Right ventricle myocardium superior (tissue), 1 donor: ENCODE measurements at regions not wholly inside any gene's neighbourhood (a gene's known extent, or its start where the extent isn't known, plus 50 kb on each side); places are given as distances from the start of the nearest gene placed in this dataset.
"Not testable (repeated sequence)": the region's sequence is repeated elsewhere in the genome, so short reads cannot be mapped to it uniquely, and the experiment has no call there.

ENCODE experiments used
- ATAC-seq: fragments of 200-7000 bp; cut with Tn5 transposase; one replicate; pipeline ENCODE4 v1.9.1; 2020; ENCODE audit warnings: mild to moderate bottlenecking; ENCODE audit not compliant: poor library complexity
- DNase-seq: peaks from one replicate; pipeline ENCODE4 v3.0.0-alpha.2; 2020
- intact Hi-C: fragments of 100-400 bp; cut with DNase I; formaldehyde crosslinking; loops from one replicate; pipeline ENCODE4 v1.11.2; 2022
- donor health status: DM: no; HTN: yes; CAD: no; lungs with severe emphysema.

GRCh38 chr11:122604621-122605020 is 50.9 kb upstream of the UBASH3B start:
- no peak for ATAC-seq
- intact Hi-C loops, result no loop called here
- no peak for DNase-seq

- ATAC-seq (no peak), DNase-seq (no peak)
- intact Hi-C loops, result no loop called here
Observed at GRCh38 chr11:122601141-122602125, 54.1 kb upstream of the UBASH3B start.

GRCh38 chr11:122600290-122600689 is 55.2 kb upstream of the UBASH3B start:
- ATAC-seq, result no peak
- DNase-seq, result no peak
- intact Hi-C loops, result no loop called here

- DNase-seq, result no peak
- ATAC-seq, result no peak
- intact Hi-C loops, result no loop called here
Observed at GRCh38 chr11:122599434-122599833, 56.1 kb upstream of the UBASH3B start.

- ATAC-seq (no peak), DNase-seq (no peak)
- intact Hi-C loops, result no loop called here
Observed at GRCh38 chr11:122598971-122599370, 56.6 kb upstream of the UBASH3B start.

DNA sequence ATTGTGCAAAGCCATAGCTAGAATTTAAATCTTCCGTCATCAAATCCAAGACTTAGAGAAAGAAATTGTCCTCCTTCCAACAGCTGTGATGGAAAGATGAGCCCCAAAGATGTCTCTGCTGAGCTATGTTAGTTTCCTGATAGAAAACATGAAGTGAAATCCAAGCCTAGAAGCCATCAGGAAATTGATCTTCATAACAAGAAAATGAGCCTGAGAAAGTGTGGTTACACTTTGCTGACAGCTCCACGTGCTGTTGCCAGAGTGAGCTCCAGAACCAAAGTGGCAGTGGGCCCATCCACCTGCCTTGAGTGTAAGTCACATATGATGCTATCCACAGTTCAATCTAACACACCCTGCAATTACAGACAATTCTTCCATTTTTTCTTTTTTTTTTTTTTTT is 58.0 kb upstream of the UBASH3B start:
- intact Hi-C loops, result no loop called here
- DNase-seq (no peak), ATAC-seq (no peak)

GRCh38 chr11:122594986-122595645 is 60.4 kb upstream of the UBASH3B start:
- DNase-seq (no peak), ATAC-seq (no peak)
- intact Hi-C loops, result no loop called here

DNA sequence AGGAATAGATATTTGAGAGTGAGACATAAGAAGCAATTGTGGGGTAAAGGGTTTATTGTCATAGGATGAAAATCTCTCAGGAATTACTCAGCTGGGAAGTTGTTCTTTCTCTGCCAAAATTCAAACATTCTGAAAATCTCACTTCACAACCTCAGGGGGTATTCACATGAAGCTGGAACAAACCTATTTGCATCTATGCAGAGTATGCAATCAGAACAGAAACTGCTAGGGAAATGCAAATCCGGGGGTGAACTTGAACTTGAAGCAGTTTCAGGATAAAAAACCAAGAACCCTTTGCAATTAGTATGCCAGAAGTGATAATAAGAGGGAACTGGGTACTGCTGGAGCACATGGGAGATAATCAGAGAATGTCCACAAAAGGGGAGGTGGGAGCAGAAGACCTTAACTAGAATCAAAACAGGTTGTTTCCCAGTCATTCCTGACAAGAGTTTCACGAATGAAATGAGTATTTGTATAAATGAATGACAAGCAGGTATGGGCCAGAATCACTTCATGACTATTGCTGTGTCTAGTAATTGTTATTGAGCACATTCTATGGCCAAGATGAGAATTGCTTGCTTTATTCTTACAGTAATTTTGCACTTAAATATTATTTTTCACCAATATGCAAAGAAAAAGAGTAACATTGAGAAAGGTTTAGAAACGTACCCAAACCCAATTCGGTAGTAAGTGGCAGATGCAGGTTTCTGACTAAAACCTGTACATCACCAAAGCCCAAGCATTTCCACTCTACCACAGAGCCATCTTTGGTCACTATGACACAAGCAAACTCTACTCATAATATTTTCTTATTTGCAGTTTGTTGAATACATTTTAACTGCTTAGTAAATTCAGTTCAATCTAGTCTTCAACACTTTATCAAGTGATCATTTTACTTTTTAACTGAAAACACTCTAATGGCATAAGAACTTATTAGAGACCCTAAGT is 61.8 kb upstream of the UBASH3B start:
- intact Hi-C loops, result no loop called here
- DNase-seq (no peak), ATAC-seq (no peak)

DNA sequence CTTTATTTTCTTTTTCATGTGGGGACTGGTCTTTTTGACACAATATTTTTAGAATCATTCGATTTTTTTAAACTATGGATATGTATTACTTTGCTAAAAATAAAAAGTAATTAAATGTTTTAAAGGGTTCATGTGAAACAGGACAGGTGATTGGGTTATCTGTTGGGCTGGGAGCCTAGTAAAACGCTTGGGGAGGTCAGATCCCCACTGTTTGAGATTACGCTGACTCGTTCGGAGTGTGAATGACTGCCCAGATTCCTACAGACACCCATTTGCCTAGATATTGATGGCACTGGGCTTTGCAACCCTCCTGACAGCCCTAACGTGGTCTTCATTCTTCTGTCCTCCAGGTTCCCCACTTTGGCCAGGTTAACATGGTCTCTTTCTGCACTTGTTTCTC is 62.9 kb upstream of the UBASH3B start:
- ATAC-seq, result no peak
- intact Hi-C loops, result no loop called here
- no peak for DNase-seq

GRCh38 chr11:122584670-122585069 is 70.9 kb upstream of the UBASH3B start:
- DNase-seq, result no peak
- intact Hi-C loops, result loop anchor here (10.0 kb wide), 1 partner anchor 270 kb away; no protein-coding TSS in a partner anchor
- ATAC-seq, result no peak

DNA sequence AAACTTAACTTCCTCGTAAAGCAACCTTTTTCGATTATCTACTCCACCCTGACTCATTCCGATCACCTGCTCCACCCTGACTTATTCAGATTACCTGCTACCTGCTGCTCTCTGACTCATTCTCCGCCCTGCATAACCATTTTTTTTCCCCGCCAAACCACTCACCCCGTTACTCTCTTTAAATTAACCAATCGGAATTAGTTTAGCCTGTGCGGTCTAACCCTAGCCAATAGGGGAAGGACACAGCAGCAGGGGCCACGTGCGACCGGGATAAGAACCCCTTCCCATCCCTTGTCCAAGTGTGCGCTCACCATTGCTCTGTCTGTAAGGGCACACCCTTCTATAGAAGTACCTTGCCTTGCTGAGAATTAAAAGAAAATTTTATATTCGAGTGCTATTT is 75.5 kb upstream of the UBASH3B start:
- intact Hi-C loops, result loop anchor here (10.0 kb wide), 1 partner anchor 275 kb away; no protein-coding TSS in a partner anchor
- not testable (repeated sequence) for ATAC-seq

DNA sequence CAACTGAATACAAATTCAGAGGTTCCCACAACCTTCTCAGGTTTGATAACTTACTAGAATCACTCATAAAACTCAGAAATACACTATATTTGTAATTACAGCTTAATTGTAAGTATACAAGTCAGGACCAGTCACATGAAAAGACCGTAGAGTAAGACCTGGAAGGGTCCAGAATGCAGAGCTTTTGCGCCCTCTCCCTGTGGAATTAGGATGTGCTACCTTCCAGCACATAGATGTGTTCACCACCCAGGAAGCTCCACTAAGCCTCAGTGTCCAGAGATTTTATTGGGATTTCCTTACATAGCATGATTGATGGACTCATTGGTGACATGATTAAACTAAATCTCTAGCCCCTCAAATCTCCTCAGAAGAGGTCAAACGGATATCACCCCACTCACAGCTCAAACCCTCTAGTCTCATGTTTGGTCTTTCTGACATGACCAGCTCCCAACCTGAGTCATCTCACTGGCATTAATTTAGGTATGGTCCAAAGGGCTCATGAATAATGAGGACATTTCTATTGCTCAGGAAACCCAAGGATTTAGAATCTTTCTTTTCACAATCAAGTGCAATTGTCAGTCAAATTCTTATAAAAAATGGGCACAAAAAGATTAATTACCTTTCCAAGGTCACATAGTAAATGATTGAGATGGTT is 77.2 kb upstream of the UBASH3B start:
- no peak for ATAC-seq
- intact Hi-C loops, result no loop called here

More for the DNA sequence above, 75.5 kb upstream of the UBASH3B start:
- DNase-seq, result not testable (repeated sequence)

DNA sequence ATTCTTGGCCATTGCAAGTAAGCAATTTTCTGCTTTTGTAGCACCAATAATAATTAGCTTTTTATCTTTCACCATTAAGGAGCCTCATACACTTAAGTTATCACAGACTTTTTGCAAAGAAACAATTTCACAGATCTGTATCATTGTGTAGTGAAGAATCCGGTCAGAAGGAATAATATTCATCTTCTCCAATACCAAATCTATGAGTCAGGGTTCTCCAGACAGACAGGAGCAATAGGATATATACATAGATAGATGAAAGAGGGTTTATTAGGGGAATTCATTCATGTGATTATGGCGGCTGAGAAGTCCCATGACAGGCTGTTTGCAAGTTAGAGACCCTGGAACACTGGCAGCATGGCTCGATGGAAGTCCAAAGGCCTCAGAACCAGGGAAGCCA is 82.9 kb upstream of the UBASH3B start:
- intact Hi-C loops, result no loop called here
- DNase-seq (no peak), ATAC-seq (no peak)

More for the DNA sequence above, 77.2 kb upstream of the UBASH3B start:
- no peak for DNase-seq

DNA sequence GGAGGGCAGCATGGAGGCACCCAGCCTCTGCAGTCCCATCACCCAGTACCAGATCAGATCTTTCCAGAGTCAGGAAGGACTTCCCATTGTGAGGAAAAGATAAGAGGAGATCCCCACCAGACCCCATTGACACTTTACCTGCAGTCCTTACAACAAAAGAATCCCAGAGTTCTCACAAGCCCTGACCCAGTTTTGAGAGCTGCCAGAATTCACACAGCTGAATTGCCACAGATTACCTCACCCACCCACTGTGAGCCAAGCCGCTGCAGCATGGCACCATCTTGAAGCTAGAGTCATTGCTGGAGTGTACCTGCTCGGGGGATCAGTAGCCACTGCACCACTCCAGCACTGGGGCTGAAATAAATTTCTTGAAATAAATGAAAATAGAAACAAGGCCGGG is 91.8 kb upstream of the UBASH3B start:
- no peak for ATAC-seq
- DNase-seq, result no peak
- intact Hi-C loops, result no loop called here

DNA sequence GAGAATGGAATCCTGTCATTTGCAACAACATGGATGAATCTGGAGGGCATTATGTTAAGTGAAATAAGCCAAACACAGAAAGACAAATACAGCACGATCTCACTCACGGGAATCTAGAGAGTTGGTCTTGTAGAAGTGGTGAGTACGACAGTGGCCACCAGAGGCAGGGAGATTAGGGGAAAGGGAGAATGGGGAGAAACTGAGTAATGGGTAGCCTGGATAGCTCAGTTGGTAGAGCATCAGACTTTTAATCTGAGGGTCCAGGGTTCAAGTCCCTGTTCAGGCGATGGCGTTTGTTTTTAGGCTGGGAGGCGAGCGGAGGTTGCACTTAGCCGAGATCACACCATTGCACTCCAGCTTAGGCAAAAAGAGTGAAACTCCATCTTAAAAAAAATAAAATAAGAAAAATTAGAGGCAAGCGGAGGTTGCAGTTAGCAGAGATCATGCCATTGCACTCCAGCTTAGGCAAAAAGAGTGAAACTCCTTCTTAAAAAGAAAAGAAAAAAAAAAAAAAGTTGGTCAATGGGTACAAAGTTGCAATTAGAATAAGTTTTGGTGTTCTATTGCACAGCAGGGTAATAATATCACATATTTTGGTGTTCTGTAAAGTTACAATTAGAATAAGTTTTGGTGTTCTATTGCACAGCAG is 95.7 kb upstream of the UBASH3B start:
- no peak for DNase-seq
- no peak for ATAC-seq
- intact Hi-C loops, result no loop called here

DNA sequence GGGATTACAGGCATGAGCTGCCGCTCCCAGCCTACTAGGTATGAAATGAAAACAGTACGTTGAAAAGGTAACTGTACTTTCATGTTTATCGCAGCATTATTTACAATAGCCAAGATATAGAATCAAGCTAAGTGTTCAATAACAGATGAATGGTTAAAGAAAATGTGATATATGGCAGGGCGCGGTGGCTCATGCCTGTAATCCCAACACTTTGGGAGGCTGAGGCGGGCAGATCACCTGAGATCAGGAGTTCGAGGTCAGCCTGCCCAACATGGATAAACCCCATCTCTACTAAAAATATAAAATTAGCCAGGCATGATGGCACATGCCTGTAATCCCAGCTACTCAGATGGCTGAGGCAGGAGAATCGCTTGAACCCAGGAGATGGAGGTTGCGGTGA is 96.3 kb upstream of the UBASH3B start:
- DNase-seq, ATAC-seq, intact Hi-C loops: not testable (repeated sequence)

DNA sequence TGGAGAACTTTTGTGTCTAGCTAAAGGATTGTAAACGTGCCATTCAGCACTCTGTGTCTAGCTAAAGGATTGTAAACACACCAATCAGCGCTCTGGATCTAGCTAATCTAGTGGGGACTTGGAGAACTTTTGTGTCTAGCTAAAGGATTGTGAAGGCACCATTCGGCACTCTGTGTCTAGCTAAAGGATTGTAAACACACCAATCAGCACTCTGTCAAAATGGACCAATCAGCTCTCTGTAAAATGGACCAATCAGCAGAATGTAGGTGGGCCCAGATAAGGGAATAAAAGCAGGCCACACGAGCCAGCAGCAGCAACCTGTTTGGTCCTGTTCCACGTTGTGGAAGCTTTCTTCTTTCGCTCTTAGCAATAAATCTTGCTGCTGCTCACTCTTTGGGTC is 98.4 kb upstream of the UBASH3B start:
- intact Hi-C loops, ATAC-seq, DNase-seq: not testable (repeated sequence)

- ATAC-seq (no peak), DNase-seq (no peak)
- intact Hi-C loops, result no loop called here
Observed at GRCh38 chr11:122556605-122557004, 98.9 kb upstream of the UBASH3B start.
